ENCODE measurements at regions not wholly inside any gene's neighbourhood (a gene's known extent, or its start where the extent isn't known, plus 50 kb on each side); places are given as distances from the start of the nearest gene placed in this dataset.

GRCh38 chr18:61006687-61007224, 326.5 kb upstream of the CDH20 start:
- TF ChIP-seq, protein P1, sequence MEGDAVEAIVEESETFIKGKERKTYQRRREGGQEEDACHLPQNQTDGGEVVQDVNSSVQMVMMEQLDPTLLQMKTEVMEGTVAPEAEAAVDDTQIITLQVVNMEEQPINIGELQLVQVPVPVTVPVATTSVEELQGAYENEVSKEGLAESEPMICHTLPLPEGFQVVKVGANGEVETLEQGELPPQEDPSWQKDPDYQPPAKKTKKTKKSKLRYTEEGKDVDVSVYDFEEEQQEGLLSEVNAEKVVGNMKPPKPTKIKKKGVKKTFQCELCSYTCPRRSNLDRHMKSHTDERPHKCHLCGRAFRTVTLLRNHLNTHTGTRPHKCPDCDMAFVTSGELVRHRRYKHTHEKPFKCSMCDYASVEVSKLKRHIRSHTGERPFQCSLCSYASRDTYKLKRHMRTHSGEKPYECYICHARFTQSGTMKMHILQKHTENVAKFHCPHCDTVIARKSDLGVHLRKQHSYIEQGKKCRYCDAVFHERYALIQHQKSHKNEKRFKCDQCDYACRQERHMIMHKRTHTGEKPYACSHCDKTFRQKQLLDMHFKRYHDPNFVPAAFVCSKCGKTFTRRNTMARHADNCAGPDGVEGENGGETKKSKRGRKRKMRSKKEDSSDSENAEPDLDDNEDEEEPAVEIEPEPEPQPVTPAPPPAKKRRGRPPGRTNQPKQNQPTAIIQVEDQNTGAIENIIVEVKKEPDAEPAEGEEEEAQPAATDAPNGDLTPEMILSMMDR (IDR thresholded peaks at IDR 0.05), result no peak
- TF ChIP-seq, protein P2, sequence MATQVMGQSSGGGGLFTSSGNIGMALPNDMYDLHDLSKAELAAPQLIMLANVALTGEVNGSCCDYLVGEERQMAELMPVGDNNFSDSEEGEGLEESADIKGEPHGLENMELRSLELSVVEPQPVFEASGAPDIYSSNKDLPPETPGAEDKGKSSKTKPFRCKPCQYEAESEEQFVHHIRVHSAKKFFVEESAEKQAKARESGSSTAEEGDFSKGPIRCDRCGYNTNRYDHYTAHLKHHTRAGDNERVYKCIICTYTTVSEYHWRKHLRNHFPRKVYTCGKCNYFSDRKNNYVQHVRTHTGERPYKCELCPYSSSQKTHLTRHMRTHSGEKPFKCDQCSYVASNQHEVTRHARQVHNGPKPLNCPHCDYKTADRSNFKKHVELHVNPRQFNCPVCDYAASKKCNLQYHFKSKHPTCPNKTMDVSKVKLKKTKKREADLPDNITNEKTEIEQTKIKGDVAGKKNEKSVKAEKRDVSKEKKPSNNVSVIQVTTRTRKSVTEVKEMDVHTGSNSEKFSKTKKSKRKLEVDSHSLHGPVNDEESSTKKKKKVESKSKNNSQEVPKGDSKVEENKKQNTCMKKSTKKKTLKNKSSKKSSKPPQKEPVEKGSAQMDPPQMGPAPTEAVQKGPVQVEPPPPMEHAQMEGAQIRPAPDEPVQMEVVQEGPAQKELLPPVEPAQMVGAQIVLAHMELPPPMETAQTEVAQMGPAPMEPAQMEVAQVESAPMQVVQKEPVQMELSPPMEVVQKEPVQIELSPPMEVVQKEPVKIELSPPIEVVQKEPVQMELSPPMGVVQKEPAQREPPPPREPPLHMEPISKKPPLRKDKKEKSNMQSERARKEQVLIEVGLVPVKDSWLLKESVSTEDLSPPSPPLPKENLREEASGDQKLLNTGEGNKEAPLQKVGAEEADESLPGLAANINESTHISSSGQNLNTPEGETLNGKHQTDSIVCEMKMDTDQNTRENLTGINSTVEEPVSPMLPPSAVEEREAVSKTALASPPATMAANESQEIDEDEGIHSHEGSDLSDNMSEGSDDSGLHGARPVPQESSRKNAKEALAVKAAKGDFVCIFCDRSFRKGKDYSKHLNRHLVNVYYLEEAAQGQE (IDR thresholded peaks at IDR 0.05; ENCODE audit: insufficient read depth in 1 of 2, low read depth in 2 of 2, low read length in 1 of 2), result no peak
